ENCODE measurements at regions not wholly inside any gene's neighbourhood (a gene's known extent, or its start where the extent isn't known, plus 50 kb on each side); places are given as distances from the start of the nearest gene placed in this dataset.

DNA sequence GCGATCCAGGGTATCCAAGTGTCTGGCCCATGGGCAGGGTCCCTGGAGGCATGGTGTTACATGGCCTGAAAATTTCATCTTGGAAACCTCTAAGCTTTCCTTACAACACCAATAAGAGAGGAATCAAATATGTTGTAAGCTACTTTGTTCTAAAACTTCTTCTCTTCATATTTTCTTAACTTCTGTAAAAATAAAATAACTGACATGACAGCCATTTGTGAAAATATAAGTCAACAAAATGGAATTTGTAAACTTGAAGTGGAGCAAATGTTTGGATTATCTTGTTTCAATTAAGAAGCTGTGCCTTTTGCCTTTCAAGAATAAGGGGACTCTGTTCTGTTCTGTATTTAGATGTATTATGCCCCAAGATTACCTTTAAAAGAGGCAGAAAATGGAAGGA lies 319.7 kb downstream of the LPIN1 start:
- H3K4me1 Mint-ChIP-seq (ENCODE audit: low read depth) = peaks cover 33% of the 10 kb centered on the region
- H3K27me3 Mint-ChIP-seq (ENCODE audit: low read depth) = no peaks in the 10 kb centered on the region
- H3K9me3 Mint-ChIP-seq (ENCODE audit: low read depth) = peaks cover 4% of the 10 kb centered on the region
- no peaks in the 10 kb centered on the region for H3K36me3 Mint-ChIP-seq (ENCODE audit: low read depth)
- TF ChIP-seq, protein P1, sequence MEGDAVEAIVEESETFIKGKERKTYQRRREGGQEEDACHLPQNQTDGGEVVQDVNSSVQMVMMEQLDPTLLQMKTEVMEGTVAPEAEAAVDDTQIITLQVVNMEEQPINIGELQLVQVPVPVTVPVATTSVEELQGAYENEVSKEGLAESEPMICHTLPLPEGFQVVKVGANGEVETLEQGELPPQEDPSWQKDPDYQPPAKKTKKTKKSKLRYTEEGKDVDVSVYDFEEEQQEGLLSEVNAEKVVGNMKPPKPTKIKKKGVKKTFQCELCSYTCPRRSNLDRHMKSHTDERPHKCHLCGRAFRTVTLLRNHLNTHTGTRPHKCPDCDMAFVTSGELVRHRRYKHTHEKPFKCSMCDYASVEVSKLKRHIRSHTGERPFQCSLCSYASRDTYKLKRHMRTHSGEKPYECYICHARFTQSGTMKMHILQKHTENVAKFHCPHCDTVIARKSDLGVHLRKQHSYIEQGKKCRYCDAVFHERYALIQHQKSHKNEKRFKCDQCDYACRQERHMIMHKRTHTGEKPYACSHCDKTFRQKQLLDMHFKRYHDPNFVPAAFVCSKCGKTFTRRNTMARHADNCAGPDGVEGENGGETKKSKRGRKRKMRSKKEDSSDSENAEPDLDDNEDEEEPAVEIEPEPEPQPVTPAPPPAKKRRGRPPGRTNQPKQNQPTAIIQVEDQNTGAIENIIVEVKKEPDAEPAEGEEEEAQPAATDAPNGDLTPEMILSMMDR (IDR thresholded peaks at IDR 0.05) = no peak
- no peak for DNase-seq (ENCODE audit: low spot score)
- H3K27ac Mint-ChIP-seq (ENCODE audit: unreplicated experiment) = no peak overlapping the region
- H3K4me3 Mint-ChIP-seq (ENCODE audit: unreplicated experiment) = no peak overlapping the region

DNA sequence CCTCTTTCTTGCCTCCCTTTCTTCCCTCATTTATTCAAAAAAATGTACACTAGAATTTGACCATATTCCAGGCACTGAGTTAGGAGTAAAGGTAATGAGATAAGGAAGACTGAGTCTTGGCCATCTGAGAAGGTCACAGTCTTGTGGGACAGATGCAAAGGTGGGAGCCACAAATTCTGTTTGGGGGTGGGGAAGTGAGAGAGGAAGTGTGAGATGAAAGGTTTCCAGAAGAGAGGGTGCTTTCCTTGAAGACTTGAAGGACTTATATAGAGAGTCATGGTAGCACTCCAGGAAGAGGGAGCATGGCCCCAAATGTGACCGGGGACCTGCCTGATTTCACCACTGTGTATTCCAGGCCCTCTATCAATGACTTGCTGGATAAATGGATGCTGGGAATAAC lies 320.6 kb downstream of the LPIN1 start:
- H3K36me3 Mint-ChIP-seq (ENCODE audit: low read depth) = no peaks in the 10 kb centered on the region
- DNase-seq (ENCODE audit: low spot score) = no peak
- H3K4me1 Mint-ChIP-seq (ENCODE audit: low read depth) = peaks cover 24% of the 10 kb centered on the region
- TF ChIP-seq, protein P1 (IDR thresholded peaks at IDR 0.05) = no peak
- no peaks in the 10 kb centered on the region for H3K27me3 Mint-ChIP-seq (ENCODE audit: low read depth)
- peaks cover 4% of the 10 kb centered on the region for H3K9me3 Mint-ChIP-seq (ENCODE audit: low read depth)
- H3K27ac Mint-ChIP-seq (ENCODE audit: unreplicated experiment) = no peak overlapping the region
- no peak overlapping the region for H3K4me3 Mint-ChIP-seq (ENCODE audit: unreplicated experiment)

DNA sequence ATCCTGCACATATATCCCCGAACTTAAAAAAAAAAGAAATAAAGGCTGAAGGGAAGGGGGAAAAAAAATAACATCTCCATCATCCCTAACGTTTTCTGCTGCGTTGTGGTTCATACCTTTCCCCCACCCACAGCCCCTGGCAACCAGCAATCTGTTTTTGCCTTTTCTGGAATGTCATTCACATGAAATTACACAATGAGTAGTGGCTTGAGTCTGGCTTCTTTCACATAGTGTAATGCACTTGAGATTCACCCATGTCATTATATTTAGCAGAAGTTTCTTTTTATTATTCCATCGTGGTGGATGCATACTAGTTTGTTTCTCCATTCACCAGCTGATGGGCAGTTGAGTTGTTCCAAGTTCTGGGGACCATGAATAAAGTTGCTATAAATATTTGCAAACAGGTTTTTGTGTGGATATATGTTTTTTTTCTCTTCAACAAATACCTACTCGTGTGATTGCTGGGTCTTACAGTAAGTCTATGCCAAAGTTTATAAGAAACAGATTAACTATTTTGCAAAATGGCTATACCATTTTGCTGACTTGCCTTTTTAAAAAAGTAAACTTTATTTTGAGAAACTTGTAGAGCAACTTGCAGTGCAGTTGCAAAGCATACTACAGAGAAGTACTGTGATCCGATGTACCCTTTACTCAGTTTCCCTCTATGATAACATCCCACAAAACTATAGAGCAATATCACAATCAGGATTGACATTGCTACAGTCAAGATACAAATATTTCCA lies 322.5 kb downstream of the LPIN1 start:
- peaks cover 22% of the 10 kb centered on the region for H3K4me1 Mint-ChIP-seq (ENCODE audit: low read depth)
- H3K27ac Mint-ChIP-seq (ENCODE audit: unreplicated experiment) = no peak overlapping the region
- TF ChIP-seq, protein P1 (IDR thresholded peaks at IDR 0.05) = no peak

DNA sequence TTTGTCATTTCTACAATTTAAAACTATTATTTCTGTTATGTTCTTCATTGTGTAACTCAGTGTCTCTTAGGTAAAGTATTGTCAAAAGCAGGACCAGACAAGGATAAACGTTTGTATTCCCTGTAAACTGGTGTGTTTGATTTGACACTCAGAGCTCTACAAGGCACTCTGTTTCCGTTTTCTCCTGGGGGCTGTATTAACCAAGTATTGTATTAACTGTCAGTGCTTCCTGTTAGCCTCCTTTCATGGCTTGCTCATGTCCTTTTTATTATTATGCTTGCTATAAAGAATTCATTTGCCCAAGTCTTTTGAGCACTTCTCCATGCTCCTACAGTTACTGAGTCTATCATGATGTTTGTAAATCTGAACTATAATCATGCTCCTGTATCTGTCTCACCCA lies 323.7 kb downstream of the LPIN1 start:
- TF ChIP-seq, protein P1 (IDR thresholded peaks at IDR 0.05) = no peak
- Mint-ChIP-seq H3K36me3 (ENCODE audit: low read depth) (no peaks in the 10 kb centered on the region), H3K4me1 (ENCODE audit: low read depth) (peaks cover 20% of the 10 kb centered on the region), H3K4me3 (ENCODE audit: unreplicated experiment) (no peak overlapping the region), H3K27ac (ENCODE audit: unreplicated experiment) (no peak overlapping the region), H3K27me3 (ENCODE audit: low read depth) (no peaks in the 10 kb centered on the region), H3K9me3 (ENCODE audit: low read depth) (no peaks in the 10 kb centered on the region)
- DNase-seq (ENCODE audit: low spot score) = no peak

More for the DNA sequence above, 322.5 kb downstream of the LPIN1 start:
- H3K27me3 Mint-ChIP-seq (ENCODE audit: low read depth) = no peaks in the 10 kb centered on the region
- H3K4me3 Mint-ChIP-seq (ENCODE audit: unreplicated experiment) = no peak overlapping the region
- no peak for DNase-seq (ENCODE audit: low spot score)
- no peaks in the 10 kb centered on the region for H3K36me3 Mint-ChIP-seq (ENCODE audit: low read depth)
- H3K9me3 Mint-ChIP-seq (ENCODE audit: low read depth) = no peaks in the 10 kb centered on the region

DNA sequence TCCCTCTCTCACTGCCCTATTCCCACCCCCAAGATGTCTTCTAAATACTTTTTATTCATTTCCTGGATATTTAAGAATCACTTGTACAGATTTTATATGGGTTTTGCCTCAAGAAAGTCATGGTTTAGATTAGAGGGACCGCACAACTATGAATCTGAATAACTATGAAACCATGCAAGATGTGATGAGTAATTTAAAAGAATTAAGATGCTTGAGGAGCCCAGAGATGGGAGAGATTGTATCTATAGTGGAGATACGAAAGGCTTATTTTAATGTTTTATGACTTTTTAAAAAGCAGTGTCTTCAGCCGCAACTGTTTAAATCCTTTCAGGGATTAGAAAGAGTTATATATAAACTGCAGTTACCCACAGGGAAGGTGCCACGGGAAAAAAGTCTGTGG lies 324.1 kb downstream of the LPIN1 start:
- Mint-ChIP-seq H3K27me3 (ENCODE audit: low read depth) (no peaks in the 10 kb centered on the region), H3K36me3 (ENCODE audit: low read depth) (no peaks in the 10 kb centered on the region), H3K27ac (ENCODE audit: unreplicated experiment) (no peak overlapping the region), H3K4me1 (ENCODE audit: low read depth) (peaks cover 15% of the 10 kb centered on the region), H3K4me3 (ENCODE audit: unreplicated experiment) (no peak overlapping the region), H3K9me3 (ENCODE audit: low read depth) (no peaks in the 10 kb centered on the region)
- TF ChIP-seq, protein P1 (IDR thresholded peaks at IDR 0.05) = no peak
- no peak for DNase-seq (ENCODE audit: low spot score)

Data from chondrocyte (in vitro differentiated cells).